A673 (cell line): ENCODE measurements at regions not wholly inside any gene's neighbourhood (a gene's known extent, or its start where the extent isn't known, plus 50 kb on each side); places are given as distances from the start of the nearest gene placed in this dataset.

Experiments used
- BruUV-seq: library from RNA; stranded (reverse); fragments of 400-500 nt; replicated peaks from 2 replicates; lab custom pipeline; 2021; lab: Mats Ljungman, UMichigan
- CTCF ChIA-PET: fragments of 300-600 bp; sonication (Branson Sonifier 250); formaldehyde crosslinking; loops from one replicate; lab custom pipeline; 2022; ENCODE audit warnings: antibody characterized with exemption; lab: Charles Lee
- POLR2A ChIA-PET: fragments of 300-600 bp; sonication (Branson Sonifier 250); formaldehyde crosslinking; loops from one replicate; lab custom pipeline; 2022; ENCODE audit warnings: antibody characterized with exemption; ENCODE audit not compliant: low non-redundant PET; lab: Charles Lee
- DNase-seq: peaks from one replicate; pipeline ENCODE4 v3.0.0-alpha.2; 2015; ENCODE audit warnings: low spot score
- H3K27ac ChIP-seq: fragments of 200-600 bp; sonication (generic); 2 replicates; pipeline ENCODE4 v1.5.1; 2016; ENCODE audit warnings: mixed run types, low read depth, mild to moderate bottlenecking, mixed read lengths, antibody characterized with exemption, low read length; ENCODE audit not compliant: poor library complexity, severe bottlenecking
- H3K27me3 ChIP-seq: fragments of 200-600 bp; sonication (generic); replicated peaks from 2 replicates; pipeline ENCODE4 v1.6.1; 2017; ENCODE audit warnings: mixed run types, low read depth, mild to moderate bottlenecking, mixed read lengths, antibody characterized with exemption, low read length; ENCODE audit not compliant: insufficient read depth, poor library complexity
- H3K36me3 ChIP-seq: fragments of 200-600 bp; sonication (generic); 2 replicates; pipeline ENCODE4 v1.6.1; 2016; ENCODE audit warnings: mixed run types, mild to moderate bottlenecking, mixed read lengths, antibody characterized with exemption, low read length; ENCODE audit not compliant: insufficient read depth, poor library complexity, severe bottlenecking
- H3K4me1 ChIP-seq: fragments of 200-600 bp; sonication (generic); 2 replicates; pipeline ENCODE4 v1.6.1; 2017; ENCODE audit warnings: mixed run types, mild to moderate bottlenecking, mixed read lengths, antibody characterized with exemption, low read length; ENCODE audit not compliant: insufficient read depth, poor library complexity, severe bottlenecking
- H3K4me3 ChIP-seq: fragments of 200-600 bp; sonication (generic); 2 replicates; pipeline ENCODE4 v1.5.1; 2016; ENCODE audit warnings: low read depth, mixed run types, mild to moderate bottlenecking, mixed read lengths, low read length; ENCODE audit not compliant: poor library complexity, severe bottlenecking
- H3K9me3 ChIP-seq: fragments of 200-600 bp; sonication (generic); 2 replicates; pipeline ENCODE4 v1.6.1; 2016; ENCODE audit warnings: mixed run types, low read depth, mild to moderate bottlenecking, mixed read lengths, antibody characterized with exemption, low read length; ENCODE audit not compliant: poor library complexity, severe bottlenecking
- CTCF ChIP-seq: fragments of 300-800, 200-600 bp; sonication (generic); conservative IDR thresholded peaks from 2 replicates; pipeline ENCODE4 v1.5.1; 2017; ENCODE audit warnings: low read depth, mild to moderate bottlenecking, antibody characterized with exemption, low read length, moderate library complexity, mixed read lengths
- EZH2 ChIP-seq: fragments of 200-600 bp; sonication (generic); IDR thresholded peaks from 2 replicates; pipeline ENCODE4 v1.6.1; 2017; ENCODE audit warnings: borderline replicate concordance, low read depth, mild to moderate bottlenecking, mixed read lengths, antibody characterized with exemption, low read length; ENCODE audit not compliant: poor library complexity, severe bottlenecking
- intact Hi-C: fragments of 100-400 bp; cut with micrococcal nuclease; formaldehyde crosslinking; loops from one replicate; pipeline ENCODE4 v1.10.0; 2022; ENCODE audit not compliant: unreplicated experiment

DNA sequence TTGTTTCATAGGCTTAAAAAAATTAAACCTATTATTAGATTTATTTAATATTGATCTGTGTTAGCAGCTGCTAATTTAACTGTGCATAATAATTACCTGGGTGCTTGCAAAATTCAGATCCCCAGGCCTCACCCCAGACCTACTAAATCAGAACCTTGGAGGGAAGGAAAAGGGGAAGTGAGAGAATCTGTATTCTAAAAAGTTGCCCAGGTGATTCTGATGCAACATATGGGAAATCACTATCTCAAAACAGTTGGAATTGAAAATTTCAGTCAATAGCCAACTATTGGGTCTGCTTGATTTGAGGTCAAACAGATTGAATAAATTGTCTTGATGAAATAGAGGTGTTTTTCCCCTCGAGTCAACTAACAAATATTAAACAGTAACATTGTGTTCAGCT, 538.5 kb upstream of the ADAMTS9 start:
- DNase-seq = no peak
- intact Hi-C loops = no loop called here
- no peak for TF ChIP-seq CTCF
- no peak for TF ChIP-seq EZH2
- no peaks in the 10 kb centered on the region for H3K27me3 ChIP-seq
- no peak overlapping the region for H3K27ac ChIP-seq
- no peaks in the 10 kb centered on the region for H3K4me1 ChIP-seq
- no peak overlapping the region for H3K4me3 ChIP-seq
- CTCF ChIA-PET = no interaction called here
- H3K9me3 ChIP-seq = no peaks in the 10 kb centered on the region
- H3K36me3 ChIP-seq = no peaks in the 10 kb centered on the region
- BruUV-seq = no TSS peak
- POLR2A ChIA-PET = no interaction called here

DNA sequence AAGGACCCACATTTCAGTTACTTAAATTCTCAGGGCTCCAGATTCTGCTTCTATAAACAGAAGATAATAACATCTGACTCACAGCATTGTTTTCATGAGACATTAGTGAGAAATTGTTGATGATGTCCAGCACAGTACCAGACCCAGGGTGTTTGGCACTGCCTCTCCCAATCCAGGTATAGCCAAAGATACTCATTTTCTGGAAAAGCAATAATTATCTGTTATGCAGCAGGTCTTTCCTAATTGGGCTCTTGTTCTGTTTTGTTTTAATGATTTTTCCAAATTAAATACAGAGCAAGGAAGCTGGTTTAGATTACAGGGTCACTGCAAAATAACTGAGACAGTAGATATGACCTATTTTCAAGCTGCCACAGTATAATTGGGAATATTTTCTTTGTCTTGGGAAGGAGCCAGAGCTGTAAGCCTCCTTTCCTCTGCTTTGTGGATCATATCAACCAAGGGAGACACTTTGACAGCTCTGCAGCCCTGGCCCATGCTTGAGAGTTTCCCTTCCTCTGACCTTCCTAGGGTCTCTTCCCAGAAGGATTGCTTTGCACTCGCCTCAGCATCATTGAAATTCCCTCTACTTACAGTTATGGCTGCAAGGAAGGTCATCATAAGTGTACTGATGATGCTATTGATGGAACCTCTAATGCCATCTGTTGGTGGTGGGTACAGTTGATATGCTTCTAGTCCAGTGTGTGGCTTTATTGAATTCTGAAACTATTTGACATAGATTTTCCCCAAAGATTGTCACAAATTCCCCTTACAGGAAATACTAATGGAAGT, 522.4 kb upstream of the ADAMTS9 start:
- no TSS peak for BruUV-seq
- TF ChIP-seq CTCF = no peak
- TF ChIP-seq EZH2 = no peak
- no peaks in the 10 kb centered on the region for H3K36me3 ChIP-seq
- intact Hi-C loops = no loop called here
- H3K4me3 ChIP-seq = no peak overlapping the region
- no peaks in the 10 kb centered on the region for H3K9me3 ChIP-seq
- DNase-seq = no peak
- H3K27me3 ChIP-seq = no peaks in the 10 kb centered on the region
- POLR2A ChIA-PET = no interaction called here
- H3K27ac ChIP-seq = no peak overlapping the region
- CTCF ChIA-PET = no interaction called here
- no peaks in the 10 kb centered on the region for H3K4me1 ChIP-seq

DNA sequence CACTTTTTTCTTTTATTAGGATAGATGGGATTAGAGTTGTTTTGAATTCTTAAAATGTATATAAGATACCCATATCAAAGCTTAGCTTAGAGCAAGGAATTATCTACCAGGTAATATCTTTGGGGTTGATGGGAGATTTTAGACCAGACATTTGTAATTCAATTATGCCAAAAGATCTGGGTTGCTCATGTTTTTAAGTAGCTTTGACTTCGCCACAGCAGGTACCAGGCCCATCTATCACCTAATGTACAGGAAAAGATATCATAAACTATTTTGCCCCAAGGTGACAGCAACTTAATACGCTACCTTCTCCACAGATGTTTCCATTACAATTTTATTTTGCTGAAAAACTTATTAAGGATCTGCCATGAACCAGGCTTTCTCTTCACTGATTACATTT, 514.6 kb upstream of the ADAMTS9 start:
- no peaks in the 10 kb centered on the region for H3K4me1 ChIP-seq
- H3K4me3 ChIP-seq = no peak overlapping the region
- ChIA-PET CTCF (no interaction called here), POLR2A (no interaction called here)
- no peaks in the 10 kb centered on the region for H3K9me3 ChIP-seq
- H3K27ac ChIP-seq = no peak overlapping the region
- no TSS peak for BruUV-seq
- TF ChIP-seq CTCF (no peak), EZH2 (no peak)
- DNase-seq = no peak
- intact Hi-C loops = no loop called here
- H3K27me3 ChIP-seq = no peaks in the 10 kb centered on the region
- H3K36me3 ChIP-seq = no peaks in the 10 kb centered on the region
